Gastrocnemius medialis (tissue), 4 donors: ENCODE measurements at regions not wholly inside any gene's neighbourhood (a gene's known extent, or its start where the extent isn't known, plus 50 kb on each side); places are given as distances from the start of the nearest gene placed in this dataset.

Experiments used
- POLR2A ChIP-seq, 2 donors: fragments of 450-650 bp; IDR thresholded peaks; one replicate each; pipeline ENCODE4 v1.6.1; 2017; ENCODE audit warnings: antibody characterized with exemption in 2 of 2, mild to moderate bottlenecking in 2 of 2, moderate library complexity in 2 of 2
- TF ChIP-seq, protein P1 (sequence below), 5 experiments: fragments of 450-650 bp in 3 of 5; fragments of 200-600 bp in 2 of 5; sonication (generic) in 2 of 5; IDR thresholded peaks in 4 of 5; conservative IDR thresholded peaks in 1 of 5; 1 replicate in 4 of 5; 2 replicates in 1 of 5; pipeline ENCODE4 v1.5.1; 2016 to 2019; ENCODE audit warnings: antibody characterized with exemption in 5 of 5, mild to moderate bottlenecking in 3 of 5, moderate library complexity in 3 of 5

DNA sequence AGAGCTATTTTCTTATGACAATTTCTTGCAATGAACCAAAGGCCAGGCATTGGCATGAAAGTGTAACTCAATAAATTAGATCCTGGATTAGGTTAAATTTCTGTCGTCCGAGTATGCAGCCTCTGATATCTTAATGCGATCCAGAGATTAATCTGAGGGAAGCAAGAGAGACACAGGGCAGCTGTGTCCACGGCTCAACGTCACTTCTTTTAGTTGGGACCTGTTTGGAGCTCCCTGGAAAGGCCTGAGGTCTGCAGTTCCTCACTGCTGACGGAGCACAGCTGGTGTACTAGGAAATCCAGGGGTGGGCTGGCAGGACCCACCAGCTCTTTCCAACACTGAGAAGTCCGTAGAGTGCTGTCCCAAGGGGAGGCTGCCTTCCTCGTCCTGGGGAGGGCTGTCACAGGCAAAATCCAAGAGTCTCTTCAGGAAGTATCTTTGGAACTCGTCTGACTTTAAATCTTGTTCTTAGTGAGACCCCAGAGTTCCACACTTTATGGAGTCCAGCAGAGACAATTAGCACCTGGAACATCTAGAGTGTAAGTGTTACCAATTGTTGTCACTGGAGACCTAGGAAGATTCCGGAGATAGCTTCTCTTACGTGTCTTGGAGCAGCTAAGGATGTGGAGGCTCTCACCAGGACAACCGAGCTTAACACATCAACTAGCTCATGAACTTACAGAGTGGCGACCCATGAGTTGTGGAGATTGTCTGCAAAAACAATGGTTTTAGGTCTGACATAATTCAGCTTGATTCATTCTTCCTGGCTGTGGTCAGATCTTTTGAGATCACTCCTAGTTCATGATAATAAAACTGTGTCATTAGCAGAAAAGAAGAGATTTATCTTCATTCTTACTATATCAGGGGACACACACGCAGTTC lies 173.7 kb downstream of the ACKR3 start:
- TF ChIP-seq, protein P1, sequence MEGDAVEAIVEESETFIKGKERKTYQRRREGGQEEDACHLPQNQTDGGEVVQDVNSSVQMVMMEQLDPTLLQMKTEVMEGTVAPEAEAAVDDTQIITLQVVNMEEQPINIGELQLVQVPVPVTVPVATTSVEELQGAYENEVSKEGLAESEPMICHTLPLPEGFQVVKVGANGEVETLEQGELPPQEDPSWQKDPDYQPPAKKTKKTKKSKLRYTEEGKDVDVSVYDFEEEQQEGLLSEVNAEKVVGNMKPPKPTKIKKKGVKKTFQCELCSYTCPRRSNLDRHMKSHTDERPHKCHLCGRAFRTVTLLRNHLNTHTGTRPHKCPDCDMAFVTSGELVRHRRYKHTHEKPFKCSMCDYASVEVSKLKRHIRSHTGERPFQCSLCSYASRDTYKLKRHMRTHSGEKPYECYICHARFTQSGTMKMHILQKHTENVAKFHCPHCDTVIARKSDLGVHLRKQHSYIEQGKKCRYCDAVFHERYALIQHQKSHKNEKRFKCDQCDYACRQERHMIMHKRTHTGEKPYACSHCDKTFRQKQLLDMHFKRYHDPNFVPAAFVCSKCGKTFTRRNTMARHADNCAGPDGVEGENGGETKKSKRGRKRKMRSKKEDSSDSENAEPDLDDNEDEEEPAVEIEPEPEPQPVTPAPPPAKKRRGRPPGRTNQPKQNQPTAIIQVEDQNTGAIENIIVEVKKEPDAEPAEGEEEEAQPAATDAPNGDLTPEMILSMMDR (IDR thresholded peaks at IDR 0.05 in 4 of 5, conservative IDR thresholded peaks at IDR 0.05 in 1 of 5), result no peak
- no peak for TF ChIP-seq POLR2A (IDR thresholded peaks at IDR 0.05)
